Ramos (cell line): ENCODE measurements at regions not wholly inside any gene's neighbourhood (a gene's known extent, or its start where the extent isn't known, plus 50 kb on each side); places are given as distances from the start of the nearest gene placed in this dataset.

Source experiments
- in situ Hi-C: fragments of 300-500 bp; cut with MboI; formaldehyde crosslinking; loops from one replicate; pipeline ENCODE4 v1.14.3; 2022; ENCODE audit warnings: low sequenced_read_pairs; ENCODE audit not compliant: unreplicated experiment

- in situ Hi-C loops: no loop called here
Observed at GRCh38 chr6:115733426-115733825, 327.3 kb downstream of the FRK start.

- in situ Hi-C loops: no loop called here
Observed at GRCh38 chr6:115729036-115729435, 331.7 kb downstream of the FRK start.

- in situ Hi-C loops: no loop called here
Observed at GRCh38 chr6:115728171-115728570, 332.5 kb downstream of the FRK start.

- in situ Hi-C loops: no loop called here
Observed at GRCh38 chr6:115721564-115721963, 339.1 kb downstream of the FRK start.

GRCh38 chr6:115720900-115721299, 339.8 kb downstream of the FRK start:
- in situ Hi-C loops: no loop called here

GRCh38 chr6:115717472-115717871, 343.2 kb downstream of the FRK start:
- in situ Hi-C loops: no loop called here

- in situ Hi-C loops: no loop called here
Observed at GRCh38 chr6:115717062-115717461, 343.6 kb downstream of the FRK start.

GRCh38 chr6:115712291-115712961, 348.3 kb downstream of the FRK start:
- in situ Hi-C loops: no loop called here

- in situ Hi-C loops: no loop called here
Observed at GRCh38 chr6:115708850-115709249, 351.8 kb downstream of the FRK start.

GRCh38 chr6:115706981-115707380, 353.7 kb downstream of the FRK start:
- in situ Hi-C loops: no loop called here

- in situ Hi-C loops: no loop called here
Observed at GRCh38 chr6:115706324-115706723, 354.4 kb downstream of the FRK start.

GRCh38 chr6:115704028-115704427, 356.7 kb downstream of the FRK start:
- in situ Hi-C loops: no loop called here

GRCh38 chr6:115691433-115691832, 369.3 kb downstream of the FRK start:
- in situ Hi-C loops: no loop called here

- in situ Hi-C loops: no loop called here
Observed at GRCh38 chr6:115690854-115691253, 369.8 kb downstream of the FRK start.

- in situ Hi-C loops: no loop called here
Observed at GRCh38 chr6:115681978-115682775, 378.5 kb downstream of the FRK start.

- in situ Hi-C loops: no loop called here
Observed at GRCh38 chr6:115680621-115681020, 380.1 kb downstream of the FRK start.

GRCh38 chr6:115677198-115677597, 383.5 kb downstream of the FRK start:
- in situ Hi-C loops: no loop called here

- in situ Hi-C loops: no loop called here
Observed at GRCh38 chr6:115675443-115675842, 385.2 kb downstream of the FRK start.

- in situ Hi-C loops: no loop called here
Observed at GRCh38 chr6:115668781-115669180, 391.9 kb downstream of the FRK start.

GRCh38 chr6:115668211-115668610, 392.5 kb downstream of the FRK start:
- in situ Hi-C loops: no loop called here

GRCh38 chr6:115667478-115668026, 393.1 kb downstream of the FRK start:
- in situ Hi-C loops: no loop called here
